Type B pancreatic cell (in vitro differentiated cells): ENCODE measurements at regions not wholly inside any gene's neighbourhood (a gene's known extent, or its start where the extent isn't known, plus 50 kb on each side); places are given as distances from the start of the nearest gene placed in this dataset.
"Not testable (repeated sequence)": the region's sequence is repeated elsewhere in the genome, so short reads cannot be mapped to it uniquely, and the experiment has no call there.

Experiments used
- DNase-seq: peaks from one replicate; pipeline ENCODE4 v3.0.0; 2021; ENCODE audit warnings: mixed read lengths; ENCODE audit not compliant: unreplicated experiment; ENCODE audit errors: extremely low spot score
- H3K27ac Mint-ChIP-seq: 2 replicates; pipeline ENCODE4 v1.8.0; 2021; ENCODE audit warnings: mild to moderate bottlenecking, mixed read lengths
- H3K27me3 Mint-ChIP-seq: 2 replicates; pipeline ENCODE4 v1.8.0; 2021; ENCODE audit warnings: mixed read lengths
- H3K36me3 Mint-ChIP-seq: 2 replicates; pipeline ENCODE4 v1.8.0; 2021; ENCODE audit warnings: mixed read lengths
- H3K4me1 Mint-ChIP-seq: one replicate; pipeline ENCODE4 v1.8.0; 2021; ENCODE audit warnings: mixed read lengths; ENCODE audit not compliant: unreplicated experiment
- H3K4me3 Mint-ChIP-seq: 2 replicates; pipeline ENCODE4 v1.8.0; 2021; ENCODE audit warnings: mild to moderate bottlenecking, mixed read lengths
- H3K9me3 Mint-ChIP-seq: 2 replicates; pipeline ENCODE4 v1.8.0; 2021; ENCODE audit warnings: mixed read lengths
- TF ChIP-seq, protein P1 (sequence below): fragments of 200-600 bp; sonication (generic); conservative IDR thresholded peaks from 2 replicates; pipeline ENCODE4 v1.5.0; 2021; ENCODE audit warnings: antibody characterized with exemption, mild to moderate bottlenecking

GRCh38 chr18:15003231-15003630, 255.3 kb downstream of the ANKRD30B start:
- H3K27me3 Mint-ChIP-seq, H3K4me3 Mint-ChIP-seq, H3K27ac Mint-ChIP-seq, DNase-seq, H3K9me3 Mint-ChIP-seq, H3K4me1 Mint-ChIP-seq, H3K36me3 Mint-ChIP-seq: not testable (repeated sequence)

DNA sequence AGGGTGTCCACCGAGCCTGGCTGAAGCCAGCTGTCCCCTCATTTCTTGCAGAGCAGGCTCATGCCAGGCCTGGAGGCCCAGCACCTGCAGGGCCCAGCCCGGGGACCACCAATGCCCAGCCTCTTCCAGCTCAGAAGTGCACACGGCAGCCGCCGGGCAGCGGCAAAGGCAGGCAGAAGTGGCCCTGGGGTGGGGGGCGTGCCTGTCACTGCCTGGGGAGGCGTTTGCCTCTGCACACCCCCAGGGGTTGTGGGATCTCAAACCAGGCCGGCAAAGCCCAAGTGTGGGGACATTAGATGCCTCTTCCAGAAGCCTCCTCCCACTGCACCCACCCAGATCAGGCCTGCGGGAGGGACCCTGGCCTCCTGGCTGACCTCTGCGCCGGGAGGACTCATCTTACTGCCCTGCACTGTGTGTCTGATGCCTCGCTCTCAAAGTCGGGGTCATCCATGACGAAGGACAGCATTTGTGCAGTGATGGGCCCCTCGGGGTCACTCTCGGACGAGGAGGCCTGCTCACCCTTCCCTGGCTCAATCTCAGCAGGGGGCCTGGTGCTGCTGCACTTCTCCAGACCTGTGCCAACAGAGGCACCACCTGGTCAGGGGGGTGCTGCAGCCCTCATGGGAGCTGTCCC, 255.8 kb downstream of the ANKRD30B start:
- not testable (repeated sequence) for H3K4me3 Mint-ChIP-seq, H3K36me3 Mint-ChIP-seq, H3K27ac Mint-ChIP-seq, H3K27me3 Mint-ChIP-seq, H3K9me3 Mint-ChIP-seq, DNase-seq, H3K4me1 Mint-ChIP-seq

DNA sequence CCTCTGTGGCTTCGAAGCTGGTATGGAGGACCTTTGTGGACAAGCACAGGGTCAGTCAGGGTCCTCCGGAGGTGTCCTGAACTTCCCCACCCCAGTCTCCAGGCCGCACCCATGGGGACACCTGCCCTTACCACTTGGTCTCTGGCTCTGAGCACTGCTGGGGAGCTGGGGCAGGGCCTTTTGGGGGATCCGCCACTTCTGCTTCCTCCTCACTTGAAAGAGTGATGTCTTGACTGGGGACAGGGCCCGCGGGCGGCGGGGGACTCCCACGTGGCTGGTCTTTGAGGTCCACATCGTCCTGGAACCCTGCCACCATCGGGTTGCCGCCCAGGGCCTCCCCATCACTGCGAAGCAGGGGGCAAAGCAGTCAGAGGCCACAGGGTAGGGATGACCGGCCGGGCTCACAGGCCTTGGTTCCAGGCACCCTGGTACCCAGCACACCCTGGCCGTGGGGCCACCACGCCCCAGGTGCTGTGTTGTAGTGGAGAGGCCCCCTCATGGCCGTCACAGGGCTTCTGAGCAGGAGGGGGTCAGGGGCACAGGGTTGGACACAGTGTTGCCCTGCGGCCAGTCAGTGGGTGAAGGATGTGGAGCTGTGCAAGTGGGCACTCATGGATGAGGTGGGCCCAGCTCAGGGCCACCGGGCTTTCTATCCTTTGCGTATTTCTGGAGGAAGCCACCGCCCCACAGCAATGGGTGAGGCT, 256.4 kb downstream of the ANKRD30B start:
- H3K4me1 Mint-ChIP-seq, H3K27ac Mint-ChIP-seq, H3K36me3 Mint-ChIP-seq, H3K9me3 Mint-ChIP-seq, DNase-seq, H3K27me3 Mint-ChIP-seq, H3K4me3 Mint-ChIP-seq: not testable (repeated sequence)

DNA sequence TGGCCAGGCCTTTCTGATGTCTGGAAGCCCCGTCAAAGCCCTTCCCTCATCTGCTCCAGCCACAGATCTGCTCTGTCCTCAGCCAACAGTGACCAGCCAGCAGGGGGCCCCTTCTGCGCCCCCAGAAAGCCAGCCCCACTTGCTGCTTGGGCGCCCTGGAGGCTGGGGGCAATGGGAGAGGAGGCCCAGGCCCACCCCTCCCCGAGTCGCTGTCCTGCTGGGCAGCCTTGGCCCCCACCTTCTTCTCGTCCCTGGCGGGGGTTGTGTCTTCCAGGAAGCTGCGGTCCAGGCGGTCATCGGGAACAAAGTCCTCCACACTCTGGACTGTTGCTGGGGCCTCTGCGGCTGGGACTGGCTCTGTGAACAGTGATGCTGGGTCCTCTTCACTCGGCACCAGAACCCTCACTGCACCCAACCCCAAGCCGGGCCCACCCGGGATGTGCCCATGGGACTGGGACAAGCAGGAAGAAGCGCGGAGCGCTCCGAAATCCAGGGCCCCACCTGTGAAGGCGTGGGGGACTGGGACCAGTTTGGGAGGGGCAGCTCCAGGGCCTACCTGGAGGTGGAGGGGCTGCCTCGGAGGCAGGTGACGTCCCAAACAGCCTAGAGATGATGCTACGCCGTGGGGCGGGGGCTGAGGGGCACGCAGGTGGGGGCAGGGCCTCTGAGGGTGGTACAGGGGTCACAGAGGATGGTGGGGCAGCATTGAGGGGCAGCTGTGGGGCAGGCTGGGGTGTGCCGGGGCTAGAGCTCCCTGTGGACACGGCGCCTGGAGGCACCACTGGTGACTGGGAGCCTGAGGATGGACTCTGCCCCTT, 257.6 kb downstream of the ANKRD30B start:
- Mint-ChIP-seq H3K9me3 (peaks cover 4% of the 10 kb centered on the region), H3K27me3 (no peaks in the 10 kb centered on the region), H3K36me3 (no peaks in the 10 kb centered on the region), H3K27ac (no peak overlapping the region), H3K4me1 (no peaks in the 10 kb centered on the region), H3K4me3 (no peak overlapping the region)
- TF ChIP-seq, protein P1, sequence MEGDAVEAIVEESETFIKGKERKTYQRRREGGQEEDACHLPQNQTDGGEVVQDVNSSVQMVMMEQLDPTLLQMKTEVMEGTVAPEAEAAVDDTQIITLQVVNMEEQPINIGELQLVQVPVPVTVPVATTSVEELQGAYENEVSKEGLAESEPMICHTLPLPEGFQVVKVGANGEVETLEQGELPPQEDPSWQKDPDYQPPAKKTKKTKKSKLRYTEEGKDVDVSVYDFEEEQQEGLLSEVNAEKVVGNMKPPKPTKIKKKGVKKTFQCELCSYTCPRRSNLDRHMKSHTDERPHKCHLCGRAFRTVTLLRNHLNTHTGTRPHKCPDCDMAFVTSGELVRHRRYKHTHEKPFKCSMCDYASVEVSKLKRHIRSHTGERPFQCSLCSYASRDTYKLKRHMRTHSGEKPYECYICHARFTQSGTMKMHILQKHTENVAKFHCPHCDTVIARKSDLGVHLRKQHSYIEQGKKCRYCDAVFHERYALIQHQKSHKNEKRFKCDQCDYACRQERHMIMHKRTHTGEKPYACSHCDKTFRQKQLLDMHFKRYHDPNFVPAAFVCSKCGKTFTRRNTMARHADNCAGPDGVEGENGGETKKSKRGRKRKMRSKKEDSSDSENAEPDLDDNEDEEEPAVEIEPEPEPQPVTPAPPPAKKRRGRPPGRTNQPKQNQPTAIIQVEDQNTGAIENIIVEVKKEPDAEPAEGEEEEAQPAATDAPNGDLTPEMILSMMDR: no peak
- DNase-seq: no peak

- not testable (repeated sequence) for H3K4me1 Mint-ChIP-seq, H3K36me3 Mint-ChIP-seq, H3K27ac Mint-ChIP-seq, H3K4me3 Mint-ChIP-seq, H3K27me3 Mint-ChIP-seq, DNase-seq, H3K9me3 Mint-ChIP-seq
Observed at GRCh38 chr18:15006616-15007015, 258.6 kb downstream of the ANKRD30B start.

GRCh38 chr18:15026041-15026440, 278.1 kb downstream of the ANKRD30B start:
- not testable (repeated sequence) for H3K4me3 Mint-ChIP-seq, DNase-seq, H3K27me3 Mint-ChIP-seq, H3K4me1 Mint-ChIP-seq, H3K36me3 Mint-ChIP-seq, H3K27ac Mint-ChIP-seq, H3K9me3 Mint-ChIP-seq

DNA sequence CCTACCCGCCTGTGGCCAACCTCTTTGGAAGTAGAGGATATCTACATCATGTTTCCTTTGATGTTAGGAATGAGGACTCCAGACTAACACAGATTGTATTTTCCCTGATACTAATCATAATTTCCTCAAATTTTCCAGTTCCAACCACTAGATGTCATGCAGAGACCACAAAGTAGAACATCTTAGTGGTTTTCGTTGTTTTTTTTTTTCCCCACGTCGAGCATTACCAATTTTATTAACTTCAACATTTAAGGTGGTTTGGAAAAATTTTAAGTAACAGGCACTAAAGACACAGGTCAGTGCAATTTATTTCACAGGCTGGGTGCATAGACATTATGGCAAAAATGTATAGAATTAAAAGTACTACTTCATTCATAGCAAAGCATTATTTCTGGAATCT, 280.1 kb downstream of the ANKRD30B start:
- H3K9me3 Mint-ChIP-seq: not testable (repeated sequence)

GRCh38 chr18:15060279-15060880, 312.4 kb downstream of the ANKRD30B start:
- not testable (repeated sequence) for H3K27me3 Mint-ChIP-seq, H3K36me3 Mint-ChIP-seq, H3K27ac Mint-ChIP-seq, H3K4me1 Mint-ChIP-seq, DNase-seq, H3K9me3 Mint-ChIP-seq, H3K4me3 Mint-ChIP-seq

More for the DNA sequence above, 280.1 kb downstream of the ANKRD30B start:
- not testable (repeated sequence) for H3K36me3 Mint-ChIP-seq, H3K4me1 Mint-ChIP-seq, H3K4me3 Mint-ChIP-seq, H3K27ac Mint-ChIP-seq, H3K27me3 Mint-ChIP-seq, DNase-seq
- TF ChIP-seq, protein P1: peak; percentile 29

DNA sequence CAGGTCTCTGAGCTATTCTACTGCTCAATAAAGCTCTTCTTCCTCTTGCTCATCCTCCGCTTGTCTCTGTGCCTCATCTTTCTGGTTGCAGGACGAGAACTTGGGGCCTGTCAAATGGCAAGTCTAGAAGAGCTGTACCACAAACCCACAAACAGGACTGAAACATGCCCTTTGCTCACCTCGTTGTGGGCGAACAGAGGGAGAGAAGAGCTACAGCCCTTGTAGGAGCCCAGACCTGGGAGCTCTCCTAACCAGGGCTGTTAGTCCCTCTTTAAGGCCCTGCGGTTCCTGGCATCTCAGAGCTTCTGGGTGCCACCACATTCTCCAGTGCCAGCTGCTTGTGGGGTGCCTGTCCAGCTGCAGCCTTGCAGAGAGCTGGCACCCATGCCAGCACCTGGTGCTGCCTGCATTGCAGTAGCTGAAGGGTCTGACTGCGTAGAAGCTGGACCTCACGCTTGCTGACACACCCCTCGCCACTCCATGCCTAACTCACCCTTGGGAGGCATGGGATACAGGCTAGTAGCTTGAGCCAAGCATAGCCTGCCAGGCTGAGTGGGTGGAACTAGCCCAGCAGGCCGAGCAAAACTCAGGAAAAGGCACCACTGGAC, 313.4 kb downstream of the ANKRD30B start:
- H3K4me1 Mint-ChIP-seq, H3K4me3 Mint-ChIP-seq, H3K27me3 Mint-ChIP-seq, H3K36me3 Mint-ChIP-seq, H3K9me3 Mint-ChIP-seq, H3K27ac Mint-ChIP-seq, DNase-seq: not testable (repeated sequence)

GRCh38 chr18:15066434-15066833, 318.5 kb downstream of the ANKRD30B start:
- H3K36me3 Mint-ChIP-seq, H3K4me1 Mint-ChIP-seq, H3K27ac Mint-ChIP-seq, DNase-seq, H3K27me3 Mint-ChIP-seq, H3K4me3 Mint-ChIP-seq, H3K9me3 Mint-ChIP-seq: not testable (repeated sequence)

DNA sequence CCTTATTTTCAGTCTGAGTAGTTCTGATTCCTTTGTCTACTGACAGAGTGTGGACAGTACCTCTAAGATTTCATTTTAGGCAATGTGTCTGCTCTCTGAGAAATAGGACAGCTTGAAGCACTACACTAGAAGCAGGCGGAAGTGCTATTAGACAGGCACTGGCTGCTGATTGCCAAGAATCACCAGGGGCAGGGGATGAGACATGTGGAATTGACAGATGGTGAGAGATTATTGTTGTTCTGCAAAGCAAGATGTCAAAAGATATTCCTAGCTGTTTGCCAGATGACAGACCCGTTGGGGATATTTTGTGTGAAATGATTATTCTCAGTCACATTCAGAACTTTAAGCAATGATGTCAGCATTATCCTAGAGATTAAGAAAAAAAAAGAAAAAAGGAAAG, 323.3 kb downstream of the ANKRD30B start:
- H3K36me3 Mint-ChIP-seq, H3K27me3 Mint-ChIP-seq, DNase-seq, H3K9me3 Mint-ChIP-seq, H3K4me1 Mint-ChIP-seq, H3K4me3 Mint-ChIP-seq, H3K27ac Mint-ChIP-seq: not testable (repeated sequence)
